Right atrium auricular region (tissue), 2 donors: ENCODE measurements at regions not wholly inside any gene's neighbourhood (a gene's known extent, or its start where the extent isn't known, plus 50 kb on each side); places are given as distances from the start of the nearest gene placed in this dataset.

ENCODE experiments used
- DNase-seq: peaks from one replicate; pipeline ENCODE4 v3.0.0-alpha.2; 2019; ENCODE audit warnings: low spot score
- H3K27ac ChIP-seq, 2 donors: fragments of 200-600 bp; sonication (generic); 1 replicate in 1 of 2; 2 replicates in 1 of 2; pipeline ENCODE4 v1.5.1; 2016 to 2019
- H3K27me3 ChIP-seq, 2 donors: fragments of 200-600 bp; sonication (generic); one replicate each; pipeline versions ENCODE4 v1.5.1 to v1.6.0; 2017 to 2019
- H3K36me3 ChIP-seq: fragments of 200-600 bp; sonication (generic); one replicate; pipeline ENCODE4 v1.5.1; 2016
- H3K4me1 ChIP-seq, 2 donors: fragments of 200-600 bp; sonication (generic); one replicate each; pipeline versions ENCODE4 v1.5.1 to v1.6.0; 2017 to 2019
- H3K4me3 ChIP-seq, 2 donors: fragments of 200-600 bp; sonication (generic); 1 replicate in 1 of 2; 2 replicates in 1 of 2; pipeline ENCODE4 v1.5.1; 2017 to 2019; ENCODE audit warnings: mild to moderate bottlenecking in 1 of 2, moderate library complexity in 1 of 2
- H3K9me3 ChIP-seq, 2 donors: fragments of 200-600 bp; sonication (generic); one replicate each; pipeline ENCODE4 v1.5.1; 2019
- CTCF ChIP-seq, 2 donors: fragments of 200-600 bp; sonication (generic); IDR thresholded peaks; one replicate each; pipeline ENCODE4 v1.5.1; 2019; ENCODE audit warnings: antibody characterized with exemption in 2 of 2

- DNase-seq: no peak
- Histone ChIP-seq H3K27ac (no peak overlapping the region), H3K9me3 (no peaks in the 10 kb centered on the region), H3K4me1 (peaks cover 0 to 14% of the 10 kb centered on the region in 2 donors), H3K4me3 (peak overlapping the region; percentile 14 to 44), H3K27me3 (no peaks in the 10 kb centered on the region), H3K36me3 (no peaks in the 10 kb centered on the region)
- no peak for TF ChIP-seq CTCF (IDR thresholded peaks at IDR 0.05)
Measured at GRCh38 chr2:120442923-120443571, 97.1 kb downstream of the INHBB start.

- Histone ChIP-seq H3K27ac (no peak overlapping the region), H3K9me3 (no peaks in the 10 kb centered on the region), H3K27me3 (no peaks in the 10 kb centered on the region), H3K4me3 (no peak overlapping the region), H3K4me1 (peaks cover 0 to 14% of the 10 kb centered on the region in 2 donors), H3K36me3 (no peaks in the 10 kb centered on the region)
- TF ChIP-seq CTCF (IDR thresholded peaks at IDR 0.05): no peak
- no peak for DNase-seq
Measured at GRCh38 chr2:120443946-120444345, 98.0 kb downstream of the INHBB start.

GRCh38 chr2:120444691-120445240, 98.8 kb downstream of the INHBB start:
- TF ChIP-seq CTCF (IDR thresholded peaks at IDR 0.05): no peak

GRCh38 chr2:120445449-120446143, 99.7 kb downstream of the INHBB start:
- H3K9me3 ChIP-seq: no peaks in the 10 kb centered on the region
- no peaks in the 10 kb centered on the region for H3K36me3 ChIP-seq
- no peak for TF ChIP-seq CTCF (IDR thresholded peaks at IDR 0.05)
- no peak overlapping the region for H3K4me3 ChIP-seq
- H3K27me3 ChIP-seq: no peaks in the 10 kb centered on the region
- H3K27ac ChIP-seq: no peak overlapping the region
- DNase-seq: no peak
- peaks cover 0 to 14% of the 10 kb centered on the region in 2 donors for H3K4me1 ChIP-seq

More at GRCh38 chr2:120444691-120445240, 98.8 kb downstream of the INHBB start:
- H3K4me1 ChIP-seq: peaks cover 0 to 14% of the 10 kb centered on the region in 2 donors
- no peaks in the 10 kb centered on the region for H3K27me3 ChIP-seq
- H3K9me3 ChIP-seq: no peaks in the 10 kb centered on the region
- H3K36me3 ChIP-seq: no peaks in the 10 kb centered on the region
- H3K4me3 ChIP-seq: no peak overlapping the region
- no peak overlapping the region for H3K27ac ChIP-seq
- no peak for DNase-seq

- Histone ChIP-seq H3K27me3 (no peaks in the 10 kb centered on the region), H3K4me3 (no peak overlapping the region), H3K9me3 (no peaks in the 10 kb centered on the region), H3K36me3 (no peaks in the 10 kb centered on the region), H3K4me1 (peaks cover 0 to 14% of the 10 kb centered on the region in 2 donors), H3K27ac (no peak overlapping the region)
- DNase-seq: no peak
- TF ChIP-seq CTCF (IDR thresholded peaks at IDR 0.05): no peak
Measured at GRCh38 chr2:120446236-120447126, 100.5 kb downstream of the INHBB start.
